ENCODE measurements at regions not wholly inside any gene's neighbourhood (a gene's known extent, or its start where the extent isn't known, plus 50 kb on each side); places are given as distances from the start of the nearest gene placed in this dataset.

GRCh38 chr11:79783833-79784232, 343.0 kb upstream of the TENM4 start:
- TF ChIP-seq CTCF (IDR thresholded peaks at IDR 0.05) (no peak), POLR2A (IDR thresholded peaks at IDR 0.05; ENCODE audit: low read length) (no peak), RFX5 (IDR thresholded peaks at IDR 0.05) (no peak), ESRRA (IDR thresholded peaks at IDR 0.05; ENCODE audit: borderline replicate concordance, low read length) (no peak), RAD21 (conservative IDR thresholded peaks at IDR 0.05 in 1 of 2, IDR thresholded peaks at IDR 0.05 in 1 of 2) (no peak), CEBPB (IDR thresholded peaks at IDR 0.05) (no peak), HOXB5 (CRISPR knock-in tag; IDR thresholded peaks at IDR 0.05) (no peak), EP300 (IDR thresholded peaks at IDR 0.05) (no peak)
- TF ChIP-seq, protein P1, sequence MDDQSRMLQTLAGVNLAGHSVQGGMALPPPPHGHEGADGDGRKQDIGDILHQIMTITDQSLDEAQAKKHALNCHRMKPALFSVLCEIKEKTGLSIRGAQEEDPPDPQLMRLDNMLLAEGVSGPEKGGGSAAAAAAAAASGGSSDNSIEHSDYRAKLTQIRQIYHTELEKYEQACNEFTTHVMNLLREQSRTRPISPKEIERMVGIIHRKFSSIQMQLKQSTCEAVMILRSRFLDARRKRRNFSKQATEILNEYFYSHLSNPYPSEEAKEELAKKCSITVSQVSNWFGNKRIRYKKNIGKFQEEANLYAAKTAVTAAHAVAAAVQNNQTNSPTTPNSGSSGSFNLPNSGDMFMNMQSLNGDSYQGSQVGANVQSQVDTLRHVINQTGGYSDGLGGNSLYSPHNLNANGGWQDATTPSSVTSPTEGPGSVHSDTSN (IDR thresholded peaks at IDR 0.05): no peak
